HCT116 (cell line): ENCODE measurements at regions not wholly inside any gene's neighbourhood (a gene's known extent, or its start where the extent isn't known, plus 50 kb on each side); places are given as distances from the start of the nearest gene placed in this dataset.

Experiments used
- ATAC-seq: fragments of 200-7000 bp; cut with Tn5 transposase; 2 replicates; pipeline ENCODE4 v1.9.1; 2020; ENCODE audit warnings: mild to moderate bottlenecking, moderate library complexity
- BruUV-seq: library from RNA; stranded (reverse); fragments of 400-500 nt; replicated peaks from 2 replicates; lab custom pipeline; 2021; lab: Mats Ljungman, UMichigan
- CTCF ChIA-PET: fragments of 300-600 bp; sonication (Branson Sonifier 250); formaldehyde crosslinking; loops from one replicate; lab custom pipeline; 2021; ENCODE audit warnings: antibody characterized with exemption; lab: Charles Lee
- POLR2A ChIA-PET: fragments of 300-600, 350-600 bp; sonication (Branson Sonifier 250); formaldehyde crosslinking; loops from one replicate; lab custom pipeline; 2021; ENCODE audit warnings: antibody characterized with exemption; lab: Charles Lee
- RAD21 ChIA-PET, 2 experiments: fragments of 300-600 bp; sonication (Branson Sonifier 250); formaldehyde crosslinking; loops; one replicate each; lab custom pipeline; 2023; ENCODE audit warnings: low total read pairs in 2 of 2; ENCODE audit not compliant: uncharacterized antibody in 2 of 2, unreplicated experiment in 2 of 2, low non-redundant PET in 1 of 2; lab: Charles Lee
- DNase-seq: peaks from one replicate; pipeline ENCODE4 v3.0.0-alpha.2; 2010; ENCODE audit warnings: low read depth, low spot score
- H2AFZ ChIP-seq: fragments of 200-600 bp; shearing (Covaris generic), sonication (generic); 2 replicates; pipeline ENCODE4 v1.6.1; 2017; ENCODE audit warnings: low read depth, mixed run types, mixed read lengths, antibody characterized with exemption, low read length; ENCODE audit not compliant: poor library complexity, severe bottlenecking
- H3K27ac ChIP-seq: 2 replicates; pipeline ENCODE4 v1.5.1; 2012; ENCODE audit warnings: low read depth, low read length
- H3K27me3 ChIP-seq: fragments of 200-600 bp; sonication (generic); 2 replicates; pipeline ENCODE4 v1.6.1; 2016; ENCODE audit warnings: mixed run types, low read length, mixed read lengths; ENCODE audit not compliant: insufficient read depth
- H3K36me3 ChIP-seq, 2 experiments: fragments of 200-500 bp in 1 of 2; fragments of 200-600 bp in 1 of 2; sonication (Bioruptor generic) in 1 of 2; sonication (generic) in 1 of 2; 2 replicates each; pipeline versions ENCODE4 v1.5.1 to v1.6.1; 2014 to 2016; ENCODE audit warnings: low read length in 2 of 2, inconsistent platforms in 1 of 2, mixed read lengths in 1 of 2, mixed run types in 1 of 2; ENCODE audit not compliant: insufficient read depth in 2 of 2, control insufficient read depth in 1 of 2
- H3K4me1 ChIP-seq, 2 experiments: fragments of 200-600 bp in 1 of 2; sonication (generic) in 1 of 2; 2 replicates each; pipeline versions ENCODE4 v1.5.1 to v1.6.1; 2012 to 2017; ENCODE audit warnings: low read length in 2 of 2, inconsistent platforms in 1 of 2, mild to moderate bottlenecking in 1 of 2, mixed read lengths in 1 of 2, mixed run types in 1 of 2, moderate library complexity in 1 of 2; ENCODE audit not compliant: insufficient read depth in 2 of 2, control insufficient read depth in 1 of 2
- H3K4me2 ChIP-seq: fragments of 200-600 bp; sonication (generic); 2 replicates; pipeline ENCODE4 v1.6.1; 2017; ENCODE audit warnings: mixed run types, low read length, mixed read lengths
- H3K4me3 ChIP-seq, 2 experiments: fragments of 200-600 bp in 1 of 2; sonication (generic) in 1 of 2; replicated peaks in 1 of 2; 2 replicates each; pipeline ENCODE4 v1.5.1; 2011 to 2016; ENCODE audit warnings: low read length in 2 of 2, control low read depth in 1 of 2, low read depth in 1 of 2, mild to moderate bottlenecking in 1 of 2, mixed read lengths in 1 of 2, mixed run types in 1 of 2
- H3K79me2 ChIP-seq: fragments of 200-600 bp; sonication (generic); 2 replicates; pipeline ENCODE4 v1.6.1; 2017; ENCODE audit warnings: mild to moderate bottlenecking, mixed run types, low read length, moderate library complexity, mixed read lengths; ENCODE audit not compliant: insufficient read depth
- H3K9ac ChIP-seq: fragments of 200-600 bp; sonication (generic); 2 replicates; pipeline ENCODE4 v1.6.1; 2016; ENCODE audit warnings: low read length, mixed read lengths
- H3K9me2 ChIP-seq: fragments of 200-600 bp; sonication (generic), shearing (Covaris generic); 2 replicates; pipeline ENCODE4 v1.6.1; 2017; ENCODE audit warnings: mixed run types, mild to moderate bottlenecking, moderate library complexity; ENCODE audit not compliant: insufficient read depth
- H3K9me3 ChIP-seq, 2 experiments: fragments of 200-500 bp in 1 of 2; fragments of 200-600 bp in 1 of 2; sonication (Bioruptor generic) in 1 of 2; sonication (generic) in 1 of 2; 2 replicates each; pipeline ENCODE4 v1.6.1; 2014 to 2017; ENCODE audit warnings: low read length in 2 of 2, mixed read lengths in 2 of 2, inconsistent platforms in 1 of 2, low read depth in 1 of 2, mild to moderate bottlenecking in 1 of 2, mixed run types in 1 of 2, moderate library complexity in 1 of 2; ENCODE audit not compliant: control insufficient read depth in 1 of 2, insufficient read depth in 1 of 2
- H4K20me1 ChIP-seq: fragments of 200-600 bp; sonication (generic), shearing (Covaris generic); 2 replicates; pipeline ENCODE4 v1.6.1; 2017; ENCODE audit warnings: mixed run types, mild to moderate bottlenecking, moderate library complexity; ENCODE audit not compliant: insufficient read depth
- CBX3 ChIP-seq: IDR thresholded peaks from 2 replicates; pipeline ENCODE4 v1.6.1; 2012; ENCODE audit warnings: low read depth
- EGR1 ChIP-seq: IDR thresholded peaks from 2 replicates; pipeline ENCODE4 v1.6.1; 2012; ENCODE audit warnings: low read depth
- ELF1 ChIP-seq: IDR thresholded peaks from 2 replicates; pipeline ENCODE4 v1.6.1; 2012; ENCODE audit warnings: low read depth, borderline replicate concordance
- EZH2 ChIP-seq: fragments of 200-600 bp; sonication (generic); IDR thresholded peaks from 2 replicates; pipeline ENCODE4 v1.6.1; 2017; ENCODE audit warnings: antibody characterized with exemption, mixed run types
- EZH2phosphoT487 ChIP-seq: fragments of 200-600 bp; IDR thresholded peaks from 2 replicates; pipeline ENCODE4 v1.6.1; 2018; ENCODE audit warnings: antibody characterized with exemption, borderline replicate concordance
- JUND ChIP-seq: IDR thresholded peaks from 2 replicates; pipeline ENCODE4 v1.6.1; 2012
- SIN3A ChIP-seq: IDR thresholded peaks from 2 replicates; pipeline ENCODE4 v1.6.1; 2012; ENCODE audit warnings: low read depth
- SP1 ChIP-seq: IDR thresholded peaks from 2 replicates; pipeline ENCODE4 v1.6.1; 2012; ENCODE audit warnings: low read depth
- YY1 ChIP-seq: IDR thresholded peaks from 2 replicates; pipeline ENCODE4 v1.6.1; 2011; ENCODE audit warnings: low read length, low read depth, moderate library complexity, mild to moderate bottlenecking; ENCODE audit not compliant: insufficient replicate concordance; ENCODE audit errors: extremely low read depth
- ZBTB33 ChIP-seq: IDR thresholded peaks from 2 replicates; pipeline ENCODE4 v1.6.1; 2011; ENCODE audit warnings: mild to moderate bottlenecking, low read length, moderate library complexity; ENCODE audit not compliant: insufficient replicate concordance; ENCODE audit errors: extremely low read depth
- ZFX ChIP-seq: fragments of 450-650 bp; IDR thresholded peaks from 2 replicates; pipeline ENCODE4 v1.6.1; 2017
- intact Hi-C: fragments of 100-400 bp; cut with micrococcal nuclease; formaldehyde crosslinking; loops from 2 replicates; pipeline ENCODE4 v1.10.0; 2022
- TF ChIP-seq, protein P1 (sequence below), 3 experiments: fragments of 200-600 bp in 1 of 3; sonication (generic) in 1 of 3; IDR thresholded peaks in 2 of 3; conservative IDR thresholded peaks in 1 of 3; 2 replicates each; pipeline ENCODE4 v1.5.1; 2012 to 2017; ENCODE audit warnings: low read depth in 2 of 3, low read length in 2 of 3, antibody characterized with exemption in 1 of 3, borderline replicate concordance in 1 of 3, control low read depth in 1 of 3, mild to moderate bottlenecking in 1 of 3, mixed read lengths in 1 of 3, mixed run types in 1 of 3, moderate library complexity in 1 of 3; ENCODE audit not compliant: insufficient read depth in 1 of 3
- TF ChIP-seq, protein P2 (sequence below): IDR thresholded peaks from 2 replicates; pipeline ENCODE4 v1.6.1; 2012
- TF ChIP-seq, protein P3 (sequence below): IDR thresholded peaks from 2 replicates; pipeline ENCODE4 v1.6.1; 2012; ENCODE audit warnings: low read depth
- TF ChIP-seq, protein P4 (sequence below): IDR thresholded peaks from 2 replicates; pipeline ENCODE4 v1.6.1; 2012

DNA sequence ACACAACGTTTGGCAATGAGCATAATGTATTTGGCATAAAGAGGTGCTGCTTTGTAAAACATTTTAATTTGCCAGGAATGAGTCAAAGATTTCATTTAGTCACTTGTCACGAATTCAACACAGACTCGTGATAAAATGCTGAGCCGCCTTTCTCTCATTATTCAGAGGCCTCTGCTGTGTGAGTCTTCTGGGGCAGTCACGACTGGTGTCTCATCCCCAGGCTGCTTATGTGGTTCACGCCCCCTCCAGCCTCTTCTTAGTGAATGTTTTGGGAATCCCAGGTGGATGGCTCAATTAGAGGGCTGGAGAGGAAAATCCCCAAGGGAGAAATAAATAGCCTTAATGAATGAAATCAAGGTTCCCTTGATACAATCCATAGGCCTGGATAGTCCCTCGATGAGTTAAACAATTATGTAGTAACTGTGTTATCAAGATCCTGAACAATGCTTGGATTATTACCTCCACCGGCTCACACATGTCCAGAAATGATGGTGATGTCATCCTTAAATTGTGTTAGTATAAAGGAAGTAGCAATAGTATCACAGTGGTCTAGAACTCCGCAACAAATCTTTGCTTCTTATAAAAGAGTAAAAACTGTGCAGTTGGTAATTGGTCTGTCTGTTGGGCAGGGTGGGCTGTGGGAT lies 192.1 kb upstream of the ADAMTS16 start:
- H3K9me3 ChIP-seq: no peaks in the 10 kb centered on the region
- H3K79me2 ChIP-seq: no peaks in the 10 kb centered on the region
- no peak overlapping the region for H2AFZ ChIP-seq
- ChIA-PET RAD21 (no interaction called here), CTCF (no interaction called here), POLR2A (no interaction called here)
- DNase-seq (no peak), ATAC-seq (no peak)
- TF ChIP-seq ZBTB33 (no peak), CBX3 (no peak), EZH2 (no peak), SIN3A (no peak), ZFX (no peak), EZH2phosphoT487 (no peak), YY1 (no peak), EGR1 (no peak), SP1 (no peak), ELF1 (no peak), JUND (no peak)
- TF ChIP-seq, protein P1, sequence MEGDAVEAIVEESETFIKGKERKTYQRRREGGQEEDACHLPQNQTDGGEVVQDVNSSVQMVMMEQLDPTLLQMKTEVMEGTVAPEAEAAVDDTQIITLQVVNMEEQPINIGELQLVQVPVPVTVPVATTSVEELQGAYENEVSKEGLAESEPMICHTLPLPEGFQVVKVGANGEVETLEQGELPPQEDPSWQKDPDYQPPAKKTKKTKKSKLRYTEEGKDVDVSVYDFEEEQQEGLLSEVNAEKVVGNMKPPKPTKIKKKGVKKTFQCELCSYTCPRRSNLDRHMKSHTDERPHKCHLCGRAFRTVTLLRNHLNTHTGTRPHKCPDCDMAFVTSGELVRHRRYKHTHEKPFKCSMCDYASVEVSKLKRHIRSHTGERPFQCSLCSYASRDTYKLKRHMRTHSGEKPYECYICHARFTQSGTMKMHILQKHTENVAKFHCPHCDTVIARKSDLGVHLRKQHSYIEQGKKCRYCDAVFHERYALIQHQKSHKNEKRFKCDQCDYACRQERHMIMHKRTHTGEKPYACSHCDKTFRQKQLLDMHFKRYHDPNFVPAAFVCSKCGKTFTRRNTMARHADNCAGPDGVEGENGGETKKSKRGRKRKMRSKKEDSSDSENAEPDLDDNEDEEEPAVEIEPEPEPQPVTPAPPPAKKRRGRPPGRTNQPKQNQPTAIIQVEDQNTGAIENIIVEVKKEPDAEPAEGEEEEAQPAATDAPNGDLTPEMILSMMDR (IDR thresholded peaks at IDR 0.05 in 2 of 3, conservative IDR thresholded peaks at IDR 0.05 in 1 of 3; ENCODE audit: borderline replicate concordance in 1 of 3, insufficient read depth in 1 of 3, low read depth in 2 of 3, low read length in 2 of 3): no peak
- TF ChIP-seq, protein P2, sequence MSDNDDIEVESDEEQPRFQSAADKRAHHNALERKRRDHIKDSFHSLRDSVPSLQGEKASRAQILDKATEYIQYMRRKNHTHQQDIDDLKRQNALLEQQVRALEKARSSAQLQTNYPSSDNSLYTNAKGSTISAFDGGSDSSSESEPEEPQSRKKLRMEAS: no peak
- TF ChIP-seq, protein P3, sequence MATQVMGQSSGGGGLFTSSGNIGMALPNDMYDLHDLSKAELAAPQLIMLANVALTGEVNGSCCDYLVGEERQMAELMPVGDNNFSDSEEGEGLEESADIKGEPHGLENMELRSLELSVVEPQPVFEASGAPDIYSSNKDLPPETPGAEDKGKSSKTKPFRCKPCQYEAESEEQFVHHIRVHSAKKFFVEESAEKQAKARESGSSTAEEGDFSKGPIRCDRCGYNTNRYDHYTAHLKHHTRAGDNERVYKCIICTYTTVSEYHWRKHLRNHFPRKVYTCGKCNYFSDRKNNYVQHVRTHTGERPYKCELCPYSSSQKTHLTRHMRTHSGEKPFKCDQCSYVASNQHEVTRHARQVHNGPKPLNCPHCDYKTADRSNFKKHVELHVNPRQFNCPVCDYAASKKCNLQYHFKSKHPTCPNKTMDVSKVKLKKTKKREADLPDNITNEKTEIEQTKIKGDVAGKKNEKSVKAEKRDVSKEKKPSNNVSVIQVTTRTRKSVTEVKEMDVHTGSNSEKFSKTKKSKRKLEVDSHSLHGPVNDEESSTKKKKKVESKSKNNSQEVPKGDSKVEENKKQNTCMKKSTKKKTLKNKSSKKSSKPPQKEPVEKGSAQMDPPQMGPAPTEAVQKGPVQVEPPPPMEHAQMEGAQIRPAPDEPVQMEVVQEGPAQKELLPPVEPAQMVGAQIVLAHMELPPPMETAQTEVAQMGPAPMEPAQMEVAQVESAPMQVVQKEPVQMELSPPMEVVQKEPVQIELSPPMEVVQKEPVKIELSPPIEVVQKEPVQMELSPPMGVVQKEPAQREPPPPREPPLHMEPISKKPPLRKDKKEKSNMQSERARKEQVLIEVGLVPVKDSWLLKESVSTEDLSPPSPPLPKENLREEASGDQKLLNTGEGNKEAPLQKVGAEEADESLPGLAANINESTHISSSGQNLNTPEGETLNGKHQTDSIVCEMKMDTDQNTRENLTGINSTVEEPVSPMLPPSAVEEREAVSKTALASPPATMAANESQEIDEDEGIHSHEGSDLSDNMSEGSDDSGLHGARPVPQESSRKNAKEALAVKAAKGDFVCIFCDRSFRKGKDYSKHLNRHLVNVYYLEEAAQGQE: no peak
- TF ChIP-seq, protein P4, sequence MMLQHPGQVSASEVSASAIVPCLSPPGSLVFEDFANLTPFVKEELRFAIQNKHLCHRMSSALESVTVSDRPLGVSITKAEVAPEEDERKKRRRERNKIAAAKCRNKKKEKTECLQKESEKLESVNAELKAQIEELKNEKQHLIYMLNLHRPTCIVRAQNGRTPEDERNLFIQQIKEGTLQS: no peak
- H3K9ac ChIP-seq: no peak overlapping the region
- no peaks in the 10 kb centered on the region for H3K9me2 ChIP-seq
- no peak overlapping the region for H3K4me2 ChIP-seq
- intact Hi-C loops: no loop called here
- no peaks in the 10 kb centered on the region for H4K20me1 ChIP-seq
- no TSS peak for BruUV-seq
- H3K36me3 ChIP-seq: no peaks in the 10 kb centered on the region
- no peak overlapping the region for H3K27ac ChIP-seq
- H3K4me1 ChIP-seq: no peaks in the 10 kb centered on the region
- 0 out of 2 replicates have a peak, but pooled peaks cover 14% of the 10 kb centered on the region for H3K27me3 ChIP-seq
- no peak overlapping the region for H3K4me3 ChIP-seq
